ENCODE measurements at regions not wholly inside any gene's neighbourhood (a gene's known extent, or its start where the extent isn't known, plus 50 kb on each side); places are given as distances from the start of the nearest gene placed in this dataset.

DNA sequence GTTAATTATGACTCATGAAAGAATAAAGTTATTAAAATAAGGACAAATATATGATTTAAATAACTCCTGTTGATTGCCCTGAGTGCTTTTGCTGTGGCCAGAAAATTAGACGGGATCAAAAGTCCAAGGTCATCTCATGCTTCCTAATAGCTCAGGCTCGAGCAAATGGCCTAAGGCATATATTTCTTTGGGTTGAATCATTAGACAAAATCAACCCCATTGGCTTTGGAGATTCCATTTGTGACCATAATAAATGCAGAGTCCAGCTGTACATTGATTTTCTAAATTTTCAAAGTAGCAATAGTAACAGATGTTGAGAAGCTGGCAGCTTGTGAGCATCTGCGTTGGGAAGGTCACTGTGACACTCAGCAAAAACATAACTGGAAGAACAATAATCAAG is 464.5 kb upstream of the TGFBR2 start:
- no peak for TF ChIP-seq CTCF (IDR thresholded peaks at IDR 0.05)
- Histone ChIP-seq H3K27me3 (replicated peaks; ENCODE audit: insufficient read depth) (no peaks in the 10 kb centered on the region), H3K4me3 (no peak overlapping the region), H3K4me1 (ENCODE audit: control insufficient read depth in 1 of 2, low read depth in 2 of 2) (peaks cover 0 to 6% of the 10 kb centered on the region in 2 donors), H3K36me3 (no peaks in the 10 kb centered on the region), H3K9me3 (no peaks in the 10 kb centered on the region), H3K27ac (no peak overlapping the region)
- DNase-seq (ENCODE audit: low spot score) (no peak), ATAC-seq (ENCODE audit: insufficient number of reproducible peaks, low FRiP score, low read depth) (no peak)

- Histone ChIP-seq H3K4me1 (ENCODE audit: control insufficient read depth in 1 of 2, low read depth in 2 of 2) (peaks cover 0 to 6% of the 10 kb centered on the region in 2 donors), H3K4me3 (no peak overlapping the region), H3K27ac (no peak overlapping the region), H3K27me3 (replicated peaks; ENCODE audit: insufficient read depth) (no peaks in the 10 kb centered on the region), H3K9me3 (no peaks in the 10 kb centered on the region), H3K36me3 (no peaks in the 10 kb centered on the region)
- ATAC-seq (ENCODE audit: insufficient number of reproducible peaks, low FRiP score, low read depth) (no peak), DNase-seq (ENCODE audit: low spot score) (no peak)
- TF ChIP-seq CTCF (IDR thresholded peaks at IDR 0.05) = no peak
Measured at GRCh38 chr3:30142946-30143345, 463.5 kb upstream of the TGFBR2 start.

DNA sequence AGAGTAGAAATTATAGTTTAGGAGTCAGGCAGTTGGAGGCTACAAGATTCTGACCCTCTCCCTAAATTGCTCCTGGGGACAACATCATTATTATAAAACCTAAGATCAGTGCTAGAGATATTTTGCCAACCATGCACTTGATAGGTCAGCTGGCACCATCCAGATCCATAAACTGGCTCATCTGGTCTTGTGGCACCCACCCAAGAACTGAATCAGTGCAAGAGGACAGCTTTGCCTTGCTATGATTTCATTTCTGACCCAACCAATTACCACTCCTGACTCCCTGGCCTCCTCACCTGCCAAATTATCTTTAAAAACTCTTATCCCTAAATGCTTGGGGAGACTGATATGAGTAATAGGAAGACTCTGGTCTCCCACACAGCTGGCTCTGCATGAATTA is 461.1 kb upstream of the TGFBR2 start:
- no peaks in the 10 kb centered on the region for H3K9me3 ChIP-seq
- no peak overlapping the region for H3K4me3 ChIP-seq
- ATAC-seq (ENCODE audit: insufficient number of reproducible peaks, low FRiP score, low read depth) (no peak), DNase-seq (ENCODE audit: low spot score) (no peak)
- no peaks in the 10 kb centered on the region for H3K36me3 ChIP-seq
- no peak overlapping the region for H3K27ac ChIP-seq
- H3K27me3 ChIP-seq (replicated peaks; ENCODE audit: insufficient read depth) = no peaks in the 10 kb centered on the region
- TF ChIP-seq CTCF (IDR thresholded peaks at IDR 0.05) = no peak
- H3K4me1 ChIP-seq (ENCODE audit: control insufficient read depth in 1 of 2, low read depth in 2 of 2) = peaks cover 0 to 6% of the 10 kb centered on the region in 2 donors

DNA sequence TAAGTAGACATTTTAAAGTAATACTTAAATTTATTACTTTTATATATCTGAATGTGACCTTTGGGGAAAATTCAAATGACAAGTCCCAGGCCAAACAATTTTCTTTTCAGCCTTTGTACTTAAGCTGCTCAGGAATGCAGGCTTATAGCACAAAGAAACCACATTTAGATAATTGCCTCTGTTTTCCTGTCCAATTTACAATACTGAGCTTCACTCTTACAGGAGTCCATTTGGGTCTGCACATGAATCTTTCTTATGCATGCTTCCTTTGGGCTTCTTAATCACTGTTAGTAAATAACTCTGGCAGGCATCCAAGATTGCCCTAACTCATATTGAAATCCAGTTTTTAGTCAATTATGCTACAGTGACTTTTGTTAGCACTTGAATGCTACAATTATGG is 459.4 kb upstream of the TGFBR2 start:
- Histone ChIP-seq H3K27me3 (replicated peaks; ENCODE audit: insufficient read depth) (no peaks in the 10 kb centered on the region), H3K9me3 (no peaks in the 10 kb centered on the region), H3K4me1 (ENCODE audit: control insufficient read depth in 1 of 2, low read depth in 2 of 2) (no peaks in the 10 kb centered on the region), H3K36me3 (no peaks in the 10 kb centered on the region), H3K4me3 (no peak overlapping the region), H3K27ac (no peak overlapping the region)
- no peak for ATAC-seq (ENCODE audit: insufficient number of reproducible peaks, low FRiP score, low read depth)
- TF ChIP-seq CTCF (IDR thresholded peaks at IDR 0.05) = no peak
- no peak for DNase-seq (ENCODE audit: low spot score)

DNA sequence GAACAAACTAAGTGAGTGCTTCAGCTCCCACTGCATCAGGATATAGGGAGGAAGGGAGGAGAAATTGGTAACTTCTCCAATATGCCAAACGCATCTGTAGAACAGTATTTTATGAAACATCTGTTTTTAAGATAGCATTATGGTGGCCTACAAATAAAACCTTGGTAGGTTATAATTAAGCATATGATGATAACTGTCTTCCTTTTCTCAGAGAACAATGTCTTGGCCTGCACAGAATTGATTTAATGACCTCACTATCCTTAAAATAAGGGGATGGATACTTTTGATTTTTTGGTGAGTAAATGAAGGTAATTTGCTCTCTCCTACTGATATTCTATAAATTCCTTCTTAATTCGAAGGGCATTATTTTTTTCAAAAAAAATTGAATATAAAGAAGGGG is 451.5 kb upstream of the TGFBR2 start:
- H3K27ac ChIP-seq = no peak overlapping the region
- no peak for DNase-seq (ENCODE audit: low spot score)
- no peak overlapping the region for H3K4me3 ChIP-seq
- H3K4me1 ChIP-seq (ENCODE audit: control insufficient read depth in 1 of 2, low read depth in 2 of 2) = peaks cover 0 to 9% of the 10 kb centered on the region in 2 donors
- H3K27me3 ChIP-seq (replicated peaks; ENCODE audit: insufficient read depth) = no peaks in the 10 kb centered on the region
- TF ChIP-seq CTCF (IDR thresholded peaks at IDR 0.05) = no peak
- H3K9me3 ChIP-seq = no peaks in the 10 kb centered on the region
- H3K36me3 ChIP-seq = no peaks in the 10 kb centered on the region
- ATAC-seq (ENCODE audit: insufficient number of reproducible peaks, low FRiP score, low read depth) = no peak

All from thoracic aorta (tissue), 2 donors.